ENCODE measurements at regions not wholly inside any gene's neighbourhood (a gene's known extent, or its start where the extent isn't known, plus 50 kb on each side); places are given as distances from the start of the nearest gene placed in this dataset.

DNA sequence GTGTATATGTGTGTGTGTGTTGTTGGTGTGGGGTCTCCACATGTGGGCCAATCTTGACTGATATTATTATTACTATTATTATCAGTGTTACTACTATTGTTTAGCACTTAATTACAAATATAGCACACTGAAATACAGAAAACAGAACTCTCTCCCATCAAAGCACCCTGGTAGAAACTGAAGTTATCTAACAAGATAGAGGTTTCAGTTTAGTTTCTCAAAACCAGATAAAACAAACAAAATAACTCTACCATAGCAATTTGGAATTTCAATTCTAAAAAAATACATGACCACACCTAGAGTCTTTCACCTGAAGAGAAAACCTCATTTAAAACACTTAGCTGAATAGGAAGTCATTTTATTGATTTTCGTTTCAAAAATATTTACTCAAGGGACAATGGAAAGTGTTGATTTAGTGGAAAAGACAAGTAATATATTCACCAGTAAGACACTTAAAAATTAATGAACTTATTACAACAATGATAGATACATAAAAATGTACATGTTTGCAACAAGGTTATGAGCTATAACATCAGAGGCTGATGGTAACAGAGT lies 252.3 kb downstream of the PDHA2 start:
- TF ChIP-seq CTCF (IDR thresholded peaks at IDR 0.05; ENCODE audit: low read length), result no peak
- no peak for TF ChIP-seq EZH2 (IDR thresholded peaks at IDR 0.05; ENCODE audit: borderline replicate concordance, low read length)
